ENCODE measurements at regions not wholly inside any gene's neighbourhood (a gene's known extent, or its start where the extent isn't known, plus 50 kb on each side); places are given as distances from the start of the nearest gene placed in this dataset.

- H3K36me3 ChIP-seq (ENCODE audit: control insufficient read depth in 2 of 3, insufficient read depth in 3 of 3, low read length in 3 of 3) = no peaks in the 10 kb centered on the region
- intact Hi-C loops (cut with DNase I) = no loop called here
- no peak for TF ChIP-seq CTCF (IDR thresholded peaks at IDR 0.05; ENCODE audit: borderline replicate concordance, extremely low read depth, insufficient read depth)
Measured at GRCh38 chr20:39909447-39909846, 779.6 kb downstream of the MAFB start.

GRCh38 chr20:39904476-39905112 is 784.4 kb downstream of the MAFB start:
- H3K4me1 ChIP-seq (ENCODE audit: control insufficient read depth in 2 of 3, insufficient read depth in 2 of 3, low read depth in 1 of 3, low read length in 3 of 3) = no peaks in the 10 kb centered on the region
- DNase-seq (no peak), FAIRE-seq (no peak)
- H3K4me3 ChIP-seq (ENCODE audit: low read length in 3 of 3) = no peak overlapping the region
- no peaks in the 10 kb centered on the region for H3K9me3 ChIP-seq (ENCODE audit: control insufficient read depth in 2 of 3, insufficient read depth in 1 of 3, low read length in 3 of 3)
- no peaks in the 10 kb centered on the region for H3K36me3 ChIP-seq (ENCODE audit: control insufficient read depth in 2 of 3, insufficient read depth in 3 of 3, low read length in 3 of 3)
- intact Hi-C loops (cut with DNase I) = no loop called here
- no peak for TF ChIP-seq CTCF (IDR thresholded peaks at IDR 0.05; ENCODE audit: borderline replicate concordance, extremely low read depth, insufficient read depth)
- H3K9ac ChIP-seq (ENCODE audit: low read length in 3 of 3) = no peak overlapping the region
- H3K27me3 ChIP-seq (ENCODE audit: control insufficient read depth, insufficient read depth, low read length) = no peaks in the 10 kb centered on the region
- no peak overlapping the region for H3K27ac ChIP-seq (ENCODE audit: low read depth in 2 of 2, low read length in 2 of 2)

More at GRCh38 chr20:39909447-39909846, 779.6 kb downstream of the MAFB start:
- Histone ChIP-seq H3K9me3 (ENCODE audit: control insufficient read depth in 2 of 3, insufficient read depth in 1 of 3, low read length in 3 of 3) (no peaks in the 10 kb centered on the region), H3K4me3 (ENCODE audit: low read length in 3 of 3) (no peak overlapping the region), H3K27ac (ENCODE audit: low read depth in 2 of 2, low read length in 2 of 2) (no peak overlapping the region), H3K9ac (ENCODE audit: low read length in 3 of 3) (no peak overlapping the region), H3K4me1 (ENCODE audit: control insufficient read depth in 2 of 3, insufficient read depth in 2 of 3, low read depth in 1 of 3, low read length in 3 of 3) (no peaks in the 10 kb centered on the region), H3K27me3 (ENCODE audit: control insufficient read depth, insufficient read depth, low read length) (no peaks in the 10 kb centered on the region)
- no peak for DNase-seq
- no peak for FAIRE-seq

- no peaks in the 10 kb centered on the region for H3K9me3 ChIP-seq (ENCODE audit: control insufficient read depth in 2 of 3, insufficient read depth in 1 of 3, low read length in 3 of 3)
- DNase-seq (no peak), FAIRE-seq (no peak)
- H3K27me3 ChIP-seq (ENCODE audit: control insufficient read depth, insufficient read depth, low read length) = no peaks in the 10 kb centered on the region
- no peak for TF ChIP-seq CTCF (IDR thresholded peaks at IDR 0.05; ENCODE audit: borderline replicate concordance, extremely low read depth, insufficient read depth)
- H3K27ac ChIP-seq (ENCODE audit: low read depth in 2 of 2, low read length in 2 of 2) = no peak overlapping the region
- no peak overlapping the region for H3K9ac ChIP-seq (ENCODE audit: low read length in 3 of 3)
- intact Hi-C loops (cut with DNase I) = no loop called here
- H3K4me1 ChIP-seq (ENCODE audit: control insufficient read depth in 2 of 3, insufficient read depth in 2 of 3, low read depth in 1 of 3, low read length in 3 of 3) = no peaks in the 10 kb centered on the region
- no peak overlapping the region for H3K4me3 ChIP-seq (ENCODE audit: low read length in 3 of 3)
- no peaks in the 10 kb centered on the region for H3K36me3 ChIP-seq (ENCODE audit: control insufficient read depth in 2 of 3, insufficient read depth in 3 of 3, low read length in 3 of 3)
Measured at GRCh38 chr20:39903806-39904465, 785.1 kb downstream of the MAFB start.

Data from kidney (tissue), 13 donors.